ENCODE measurements at regions not wholly inside any gene's neighbourhood (a gene's known extent, or its start where the extent isn't known, plus 50 kb on each side); places are given as distances from the start of the nearest gene placed in this dataset.
"Not testable (repeated sequence)": the region's sequence is repeated elsewhere in the genome, so short reads cannot be mapped to it uniquely, and the experiment has no call there.

GRCh38 chr13:71300602-71301001 lies 566.4 kb downstream of the DACH1 start:
- no peak for DNase-seq

GRCh38 chr13:71291842-71292146 lies 575.2 kb downstream of the DACH1 start:
- DNase-seq = no peak

GRCh38 chr13:71290963-71291841 lies 575.8 kb downstream of the DACH1 start:
- DNase-seq = no peak

- DNase-seq = not testable (repeated sequence)
Observed at GRCh38 chr13:71289980-71290379, 577.0 kb downstream of the DACH1 start.

- DNase-seq = no peak
Observed at GRCh38 chr13:71285700-71286099, 581.3 kb downstream of the DACH1 start.

- no peak for DNase-seq
Observed at GRCh38 chr13:71278512-71278911, 588.5 kb downstream of the DACH1 start.

GRCh38 chr13:71274923-71275608 lies 591.9 kb downstream of the DACH1 start:
- DNase-seq = no peak

- DNase-seq = no peak
Observed at GRCh38 chr13:71261256-71261655, 605.7 kb downstream of the DACH1 start.

- no peak for DNase-seq
Observed at GRCh38 chr13:71260246-71260645, 606.8 kb downstream of the DACH1 start.

- no peak for DNase-seq
Observed at GRCh38 chr13:71255633-71256032, 611.4 kb downstream of the DACH1 start.

- DNase-seq = no peak
Observed at GRCh38 chr13:71254384-71254783, 612.6 kb downstream of the DACH1 start.

- DNase-seq = no peak
Observed at GRCh38 chr13:71252184-71252704, 614.8 kb downstream of the DACH1 start.

GRCh38 chr13:71251292-71251951 lies 615.6 kb downstream of the DACH1 start:
- DNase-seq = no peak

GRCh38 chr13:71249011-71249410 lies 618.0 kb downstream of the DACH1 start:
- no peak for DNase-seq

GRCh38 chr13:71244161-71244560 lies 622.8 kb downstream of the DACH1 start:
- DNase-seq = no peak

- peak; percentile 15 for DNase-seq
Observed at GRCh38 chr13:71242201-71242600, 624.8 kb downstream of the DACH1 start.

GRCh38 chr13:71240911-71241310 lies 626.1 kb downstream of the DACH1 start:
- peak; percentile 2 for DNase-seq

- no peak for DNase-seq
Observed at GRCh38 chr13:71237332-71237731, 629.7 kb downstream of the DACH1 start.

GRCh38 chr13:71219698-71220415 lies 647.1 kb downstream of the DACH1 start:
- DNase-seq = no peak

GRCh38 chr13:71218960-71219359 lies 648.0 kb downstream of the DACH1 start:
- no peak for DNase-seq

- no peak for DNase-seq
Observed at GRCh38 chr13:71217827-71218226, 649.2 kb downstream of the DACH1 start.

GRCh38 chr13:71214821-71215220 lies 652.2 kb downstream of the DACH1 start:
- DNase-seq = no peak

GRCh38 chr13:71214357-71214756 lies 652.6 kb downstream of the DACH1 start:
- DNase-seq = no peak

All from fibroblast of skin of abdomen (primary cell).